Prostate gland (tissue), 2 donors: ENCODE measurements at regions not wholly inside any gene's neighbourhood (a gene's known extent, or its start where the extent isn't known, plus 50 kb on each side); places are given as distances from the start of the nearest gene placed in this dataset.

ENCODE experiments used
- POLR2A ChIP-seq: fragments of 450-650 bp; IDR thresholded peaks from one replicate; pipeline ENCODE4 v1.6.1; 2016; ENCODE audit warnings: antibody characterized with exemption, mild to moderate bottlenecking
- POLR2AphosphoS5 ChIP-seq: sonication (generic); formaldehyde crosslinking; IDR thresholded peaks from one replicate; pipeline ENCODE4 v1.6.1; 2017; ENCODE audit warnings: antibody characterized with exemption
- TF ChIP-seq, protein P1 (sequence below), 4 experiments: fragments of 200-600 bp in 2 of 4; fragments of 450-650 bp in 2 of 4; sonication (generic) in 2 of 4; IDR thresholded peaks; 1 replicate in 3 of 4; 2 replicates in 1 of 4; pipeline ENCODE4 v1.5.1; 2016 to 2019; ENCODE audit warnings: antibody characterized with exemption in 4 of 4, mild to moderate bottlenecking in 2 of 4, moderate library complexity in 2 of 4

DNA sequence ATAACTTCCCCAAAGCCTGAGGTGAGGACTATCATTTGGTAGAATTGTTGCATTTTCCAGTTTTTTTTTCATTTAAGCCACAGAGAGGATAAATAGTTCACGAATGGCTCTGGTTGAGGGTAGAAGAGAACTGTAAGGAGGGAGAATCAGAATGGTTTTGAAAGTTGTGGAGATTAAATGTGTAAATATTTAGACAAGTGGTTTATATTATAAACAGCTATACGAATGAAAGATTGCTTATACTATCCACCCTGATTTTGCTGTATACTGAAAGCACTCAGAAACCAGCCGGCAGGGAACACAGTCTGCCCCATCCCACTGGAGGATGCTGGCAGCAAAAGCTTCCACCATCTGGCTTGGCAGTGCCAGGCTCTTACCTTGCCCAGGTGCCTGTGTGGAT is 341.1 kb downstream of the RAPGEF2 start:
- TF ChIP-seq, protein P1, sequence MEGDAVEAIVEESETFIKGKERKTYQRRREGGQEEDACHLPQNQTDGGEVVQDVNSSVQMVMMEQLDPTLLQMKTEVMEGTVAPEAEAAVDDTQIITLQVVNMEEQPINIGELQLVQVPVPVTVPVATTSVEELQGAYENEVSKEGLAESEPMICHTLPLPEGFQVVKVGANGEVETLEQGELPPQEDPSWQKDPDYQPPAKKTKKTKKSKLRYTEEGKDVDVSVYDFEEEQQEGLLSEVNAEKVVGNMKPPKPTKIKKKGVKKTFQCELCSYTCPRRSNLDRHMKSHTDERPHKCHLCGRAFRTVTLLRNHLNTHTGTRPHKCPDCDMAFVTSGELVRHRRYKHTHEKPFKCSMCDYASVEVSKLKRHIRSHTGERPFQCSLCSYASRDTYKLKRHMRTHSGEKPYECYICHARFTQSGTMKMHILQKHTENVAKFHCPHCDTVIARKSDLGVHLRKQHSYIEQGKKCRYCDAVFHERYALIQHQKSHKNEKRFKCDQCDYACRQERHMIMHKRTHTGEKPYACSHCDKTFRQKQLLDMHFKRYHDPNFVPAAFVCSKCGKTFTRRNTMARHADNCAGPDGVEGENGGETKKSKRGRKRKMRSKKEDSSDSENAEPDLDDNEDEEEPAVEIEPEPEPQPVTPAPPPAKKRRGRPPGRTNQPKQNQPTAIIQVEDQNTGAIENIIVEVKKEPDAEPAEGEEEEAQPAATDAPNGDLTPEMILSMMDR (IDR thresholded peaks at IDR 0.05): no peak
- TF ChIP-seq POLR2A (no peak), POLR2AphosphoS5 (no peak)
